ENCODE measurements at regions not wholly inside any gene's neighbourhood (a gene's known extent, or its start where the extent isn't known, plus 50 kb on each side); places are given as distances from the start of the nearest gene placed in this dataset.

DNA sequence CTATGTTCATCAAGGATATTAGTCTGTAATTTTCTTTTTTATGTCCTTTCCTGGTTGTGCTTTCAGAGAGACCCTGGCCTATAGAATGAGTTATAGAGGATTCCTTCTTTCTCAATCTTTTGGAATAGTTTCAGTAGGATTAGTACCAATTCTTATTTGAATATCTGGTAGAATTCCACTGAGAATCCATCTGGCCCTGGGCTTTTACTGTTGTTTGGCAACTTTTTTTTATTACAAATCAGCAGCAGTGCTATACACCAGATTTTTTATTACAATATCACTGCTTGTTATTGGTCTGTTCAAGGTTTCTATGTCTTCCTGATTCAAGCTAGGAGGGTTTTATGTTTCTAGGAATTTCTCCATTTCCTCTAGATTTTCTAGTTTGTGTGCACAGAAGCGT lies 50.0 kb upstream of the NRSN1 start:
- TF ChIP-seq, protein P1, sequence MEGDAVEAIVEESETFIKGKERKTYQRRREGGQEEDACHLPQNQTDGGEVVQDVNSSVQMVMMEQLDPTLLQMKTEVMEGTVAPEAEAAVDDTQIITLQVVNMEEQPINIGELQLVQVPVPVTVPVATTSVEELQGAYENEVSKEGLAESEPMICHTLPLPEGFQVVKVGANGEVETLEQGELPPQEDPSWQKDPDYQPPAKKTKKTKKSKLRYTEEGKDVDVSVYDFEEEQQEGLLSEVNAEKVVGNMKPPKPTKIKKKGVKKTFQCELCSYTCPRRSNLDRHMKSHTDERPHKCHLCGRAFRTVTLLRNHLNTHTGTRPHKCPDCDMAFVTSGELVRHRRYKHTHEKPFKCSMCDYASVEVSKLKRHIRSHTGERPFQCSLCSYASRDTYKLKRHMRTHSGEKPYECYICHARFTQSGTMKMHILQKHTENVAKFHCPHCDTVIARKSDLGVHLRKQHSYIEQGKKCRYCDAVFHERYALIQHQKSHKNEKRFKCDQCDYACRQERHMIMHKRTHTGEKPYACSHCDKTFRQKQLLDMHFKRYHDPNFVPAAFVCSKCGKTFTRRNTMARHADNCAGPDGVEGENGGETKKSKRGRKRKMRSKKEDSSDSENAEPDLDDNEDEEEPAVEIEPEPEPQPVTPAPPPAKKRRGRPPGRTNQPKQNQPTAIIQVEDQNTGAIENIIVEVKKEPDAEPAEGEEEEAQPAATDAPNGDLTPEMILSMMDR (IDR thresholded peaks at IDR 0.05), result no peak
- TF ChIP-seq POLR2AphosphoS5 (IDR thresholded peaks at IDR 0.05) (no peak), POLR2A (IDR thresholded peaks at IDR 0.05) (no peak), EP300 (IDR thresholded peaks at IDR 0.05; ENCODE audit: low read depth) (no peak)

Data from transverse colon (tissue), 4 donors.